ENCODE measurements at regions not wholly inside any gene's neighbourhood (a gene's known extent, or its start where the extent isn't known, plus 50 kb on each side); places are given as distances from the start of the nearest gene placed in this dataset.

GRCh38 chr15:29613951-29614382, 208.3 kb downstream of the TJP1 start (continued):
- TF ChIP-seq CEBPB (IDR thresholded peaks at IDR 0.05; ENCODE audit: low read depth, low read length) (no peak), MAX (IDR thresholded peaks at IDR 0.05) (peak; percentile 77), SP4 (IDR thresholded peaks at IDR 0.05; ENCODE audit: low read length) (no peak), EP300 (IDR thresholded peaks at IDR 0.05; ENCODE audit: borderline replicate concordance in 1 of 2, low read depth in 2 of 2, low read length in 2 of 2) (no peak), RNF2 (IDR thresholded peaks at IDR 0.05; ENCODE audit: borderline replicate concordance, low read depth, low read length, missing control alignments, poor library complexity, severe bottlenecking) (no peak)

Data from H1 (cell line).